ENCODE measurements at regions not wholly inside any gene's neighbourhood (a gene's known extent, or its start where the extent isn't known, plus 50 kb on each side); places are given as distances from the start of the nearest gene placed in this dataset.

GRCh38 chr11:123330948-123331347 lies 99.1 kb upstream of the GRAMD1B start:
- H3K9me3 Mint-ChIP-seq (ENCODE audit: unreplicated experiment): no peaks in the 10 kb centered on the region
- H3K4me1 Mint-ChIP-seq (ENCODE audit: unreplicated experiment): no peaks in the 10 kb centered on the region
- TF ChIP-seq CTCF (IDR thresholded peaks at IDR 0.05): no peak
- no peak overlapping the region for H3K27ac Mint-ChIP-seq (ENCODE audit: unreplicated experiment)
- peaks cover 24% of the 10 kb centered on the region for H3K27me3 Mint-ChIP-seq (ENCODE audit: unreplicated experiment)
- DNase-seq (ENCODE audit: extremely low spot score, unreplicated experiment): no peak
- no peaks in the 10 kb centered on the region for H3K36me3 Mint-ChIP-seq (ENCODE audit: unreplicated experiment)
- H3K4me3 Mint-ChIP-seq (ENCODE audit: unreplicated experiment): no peak overlapping the region

GRCh38 chr11:123330471-123330870 lies 99.6 kb upstream of the GRAMD1B start:
- TF ChIP-seq CTCF (IDR thresholded peaks at IDR 0.05): no peak
- no peaks in the 10 kb centered on the region for H3K9me3 Mint-ChIP-seq (ENCODE audit: unreplicated experiment)
- H3K27me3 Mint-ChIP-seq (ENCODE audit: unreplicated experiment): peaks cover 19% of the 10 kb centered on the region
- H3K4me1 Mint-ChIP-seq (ENCODE audit: unreplicated experiment): no peaks in the 10 kb centered on the region
- no peak overlapping the region for H3K27ac Mint-ChIP-seq (ENCODE audit: unreplicated experiment)
- H3K4me3 Mint-ChIP-seq (ENCODE audit: unreplicated experiment): no peak overlapping the region
- no peak for DNase-seq (ENCODE audit: extremely low spot score, unreplicated experiment)
- no peaks in the 10 kb centered on the region for H3K36me3 Mint-ChIP-seq (ENCODE audit: unreplicated experiment)

- H3K4me3 Mint-ChIP-seq (ENCODE audit: unreplicated experiment): no peak overlapping the region
- H3K36me3 Mint-ChIP-seq (ENCODE audit: unreplicated experiment): no peaks in the 10 kb centered on the region
- H3K4me1 Mint-ChIP-seq (ENCODE audit: unreplicated experiment): no peaks in the 10 kb centered on the region
- H3K9me3 Mint-ChIP-seq (ENCODE audit: unreplicated experiment): no peaks in the 10 kb centered on the region
- DNase-seq (ENCODE audit: extremely low spot score, unreplicated experiment): no peak
- H3K27ac Mint-ChIP-seq (ENCODE audit: unreplicated experiment): no peak overlapping the region
- TF ChIP-seq CTCF (IDR thresholded peaks at IDR 0.05): no peak
- H3K27me3 Mint-ChIP-seq (ENCODE audit: unreplicated experiment): peaks cover 16% of the 10 kb centered on the region
Measured at GRCh38 chr11:123330071-123330470, 100.0 kb upstream of the GRAMD1B start.

GRCh38 chr11:123328281-123328867 lies 101.7 kb upstream of the GRAMD1B start:
- Mint-ChIP-seq H3K4me1 (ENCODE audit: unreplicated experiment) (no peaks in the 10 kb centered on the region), H3K27ac (ENCODE audit: unreplicated experiment) (no peak overlapping the region), H3K4me3 (ENCODE audit: unreplicated experiment) (no peak overlapping the region), H3K27me3 (ENCODE audit: unreplicated experiment) (peaks cover 13% of the 10 kb centered on the region), H3K9me3 (ENCODE audit: unreplicated experiment) (no peaks in the 10 kb centered on the region), H3K36me3 (ENCODE audit: unreplicated experiment) (no peaks in the 10 kb centered on the region)
- TF ChIP-seq CTCF (IDR thresholded peaks at IDR 0.05): no peak
- no peak for DNase-seq (ENCODE audit: extremely low spot score, unreplicated experiment)

- Mint-ChIP-seq H3K36me3 (ENCODE audit: unreplicated experiment) (no peaks in the 10 kb centered on the region), H3K27me3 (ENCODE audit: unreplicated experiment) (peaks cover 16% of the 10 kb centered on the region), H3K4me3 (ENCODE audit: unreplicated experiment) (no peak overlapping the region), H3K27ac (ENCODE audit: unreplicated experiment) (no peak overlapping the region), H3K4me1 (ENCODE audit: unreplicated experiment) (no peaks in the 10 kb centered on the region), H3K9me3 (ENCODE audit: unreplicated experiment) (no peaks in the 10 kb centered on the region)
- no peak for TF ChIP-seq CTCF (IDR thresholded peaks at IDR 0.05)
- DNase-seq (ENCODE audit: extremely low spot score, unreplicated experiment): no peak
Measured at GRCh38 chr11:123325533-123325932, 104.5 kb upstream of the GRAMD1B start.

Measured in osteocyte (in vitro differentiated cells).